Adrenal gland (tissue), 9 donors: ENCODE measurements at regions not wholly inside any gene's neighbourhood (a gene's known extent, or its start where the extent isn't known, plus 50 kb on each side); places are given as distances from the start of the nearest gene placed in this dataset.

Source experiments
- DNase-seq, 7 donors: peaks; one replicate each; pipeline ENCODE4 v3.0.0-alpha.2; 2019 to 2020
- H3K27ac ChIP-seq, 5 donors: fragments of 200-600 bp; sonication (generic) in 4 of 5; 1 replicate in 3 of 5; 2 replicates in 2 of 5; pipeline versions ENCODE4 v1.5.1 to v1.8.0; 2016 to 2020; ENCODE audit warnings: mild to moderate bottlenecking in 1 of 5
- H3K27me3 ChIP-seq: fragments of 200-600 bp; 2 replicates; pipeline ENCODE4 v1.8.0; 2021
- H3K36me3 ChIP-seq, 2 donors: fragments of 200-600 bp; replicated peaks in 1 of 2; 1 replicate in 1 of 2; 2 replicates in 1 of 2; pipeline versions ENCODE4 v1.5.1 to v1.8.0; 2018 to 2022
- H3K4me1 ChIP-seq, 2 donors: fragments of 200-600 bp; replicated peaks in 1 of 2; 1 replicate in 1 of 2; 2 replicates in 1 of 2; pipeline versions ENCODE4 v1.5.1 to v1.8.0; 2018 to 2021
- H3K4me3 ChIP-seq, 4 donors: fragments of 200-600 bp; sonication (generic) in 3 of 4; one replicate each; pipeline ENCODE4 v1.5.1; 2016 to 2018
- H3K9me3 ChIP-seq, 3 donors: fragments of 200-600 bp; sonication (generic) in 1 of 3; replicated peaks in 1 of 3; 1 replicate in 2 of 3; 2 replicates in 1 of 3; pipeline versions ENCODE4 v1.5.1 to v1.8.0; 2016 to 2021
- CTCF ChIP-seq, 6 experiments: fragments of 450-650 bp in 4 of 6; fragments of 200-600 bp in 2 of 6; sonication (generic) in 1 of 6; IDR thresholded peaks; 1 replicate in 5 of 6; 2 replicates in 1 of 6; pipeline versions ENCODE4 v1.5.1 to v1.8.0; 2016 to 2021; ENCODE audit warnings: antibody characterized with exemption in 6 of 6, mild to moderate bottlenecking in 2 of 6, moderate library complexity in 1 of 6
- POLR2A ChIP-seq, 2 donors: fragments of 450-650 bp; IDR thresholded peaks; one replicate each; pipeline ENCODE4 v1.6.1; 2017; ENCODE audit warnings: antibody characterized with exemption in 2 of 2, mild to moderate bottlenecking in 2 of 2, moderate library complexity in 1 of 2
- WGBS, 4 donors: extraction: QIAGEN DNeasy Blood & Tissue Kit in 2 of 4; methylation state at CpG; one replicate each; pipeline versions ENCODE4 v1.1.5 to v1.1.7; 2013 to 2017; 5-methylcytosine and 5-hydroxymethylcytosine counted together
- intact Hi-C, 2 donors: fragments of 100-400 bp; cut with DNase I; formaldehyde crosslinking; loops; one replicate each; pipeline versions ENCODE4 v1.14.1 to v1.15.0; 2022 to 2023
- donor health status: healthy with polysubstance abuse.
- donor health status: Bipolar disorder and iron deficiency.
- donor health status: DM: yes; HTN: yes; CAD: no.
- donor health status: DM: no; HTN: no; CAD: no.
- donor health status: DM: no; HTN: no; CAD: no.

GRCh38 chr14:42814817-42815216 lies 1208.1 kb downstream of the LRFN5 start:
- DNase-seq, result no peak
- Histone ChIP-seq H3K9me3 (no peaks in the 10 kb centered on the region), H3K4me1 (no peaks in the 10 kb centered on the region), H3K4me3 (no peak overlapping the region), H3K27me3 (no peaks in the 10 kb centered on the region), H3K36me3 (no peaks in the 10 kb centered on the region), H3K27ac (no peak overlapping the region)
- TF ChIP-seq CTCF (IDR thresholded peaks at IDR 0.05), result no peak
- TF ChIP-seq POLR2A (IDR thresholded peaks at IDR 0.05), result no peak
- intact Hi-C loops, result no loop called here

- H3K27ac ChIP-seq, result no peak overlapping the region
- TF ChIP-seq POLR2A (IDR thresholded peaks at IDR 0.05), result no peak
- no peak for TF ChIP-seq CTCF (IDR thresholded peaks at IDR 0.05)
- H3K4me3 ChIP-seq, result no peak overlapping the region
- no peaks in the 10 kb centered on the region for H3K36me3 ChIP-seq
- no peaks in the 10 kb centered on the region for H3K9me3 ChIP-seq
- no peak for DNase-seq
- intact Hi-C loops, result no loop called here
- H3K4me1 ChIP-seq, result no peaks in the 10 kb centered on the region
- 41 to 62% (median 54%) methylated on average over 2 of the region's 2 CpGs for WGBS, 4 donors
- H3K27me3 ChIP-seq, result no peaks in the 10 kb centered on the region
These were observed 1200.2 kb downstream of the LRFN5 start for GRCh38 chr14:42806909-42807315.

- Histone ChIP-seq H3K27ac (no peak overlapping the region), H3K27me3 (no peaks in the 10 kb centered on the region), H3K9me3 (peaks cover 0 to 5% (median 0%) of the 10 kb centered on the region in 3 donors), H3K4me3 (no peak overlapping the region), H3K4me1 (no peaks in the 10 kb centered on the region), H3K36me3 (no peaks in the 10 kb centered on the region)
- intact Hi-C loops, result no loop called here
- 67 to 79% (median 73%) methylated on average over 4 of the region's 4 CpGs for WGBS, 4 donors
- no peak for DNase-seq
- TF ChIP-seq POLR2A (IDR thresholded peaks at IDR 0.05) (no peak), CTCF (IDR thresholded peaks at IDR 0.05) (no peak)
These were observed 1197.5 kb downstream of the LRFN5 start for GRCh38 chr14:42804141-42804540.

GRCh38 chr14:42802346-42802745 lies 1195.7 kb downstream of the LRFN5 start:
- H3K27ac ChIP-seq, result no peak overlapping the region
- H3K9me3 ChIP-seq, result peaks cover 0 to 5% (median 0%) of the 10 kb centered on the region in 3 donors
- H3K27me3 ChIP-seq, result no peaks in the 10 kb centered on the region
- no peak overlapping the region for H3K4me3 ChIP-seq
- no peak for DNase-seq
- no peaks in the 10 kb centered on the region for H3K36me3 ChIP-seq
- WGBS, 4 donors, result 80 to 94% (median 87%) methylated on average over 1 of the region's 1 CpG
- TF ChIP-seq CTCF (IDR thresholded peaks at IDR 0.05) (no peak), POLR2A (IDR thresholded peaks at IDR 0.05) (no peak)
- H3K4me1 ChIP-seq, result no peaks in the 10 kb centered on the region
- intact Hi-C loops, result no loop called here
